ENCODE measurements at regions not wholly inside any gene's neighbourhood (a gene's known extent, or its start where the extent isn't known, plus 50 kb on each side); places are given as distances from the start of the nearest gene placed in this dataset.
"Not testable (repeated sequence)": the region's sequence is repeated elsewhere in the genome, so short reads cannot be mapped to it uniquely, and the experiment has no call there.

DNA sequence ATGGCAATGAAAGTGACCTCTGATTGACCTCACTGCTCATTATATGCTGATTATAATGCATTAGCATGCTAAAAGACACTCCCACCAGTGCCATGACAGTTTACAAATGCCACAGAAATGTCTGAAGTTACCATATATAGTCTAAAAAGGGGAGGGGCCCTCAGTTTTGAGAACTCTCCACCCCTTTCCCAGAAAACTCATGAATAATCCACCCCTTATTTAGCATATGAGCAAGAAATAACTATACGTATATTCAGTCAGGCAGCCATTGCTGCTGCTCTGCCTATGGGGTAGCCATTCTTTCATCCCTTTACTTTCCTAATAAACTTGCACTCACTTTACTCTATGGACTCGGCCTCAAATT is 163.1 kb downstream of the ESM1 start:
- no peak for DNase-seq (ENCODE audit: low read depth in 2 of 2, low spot score in 1 of 2)

DNA sequence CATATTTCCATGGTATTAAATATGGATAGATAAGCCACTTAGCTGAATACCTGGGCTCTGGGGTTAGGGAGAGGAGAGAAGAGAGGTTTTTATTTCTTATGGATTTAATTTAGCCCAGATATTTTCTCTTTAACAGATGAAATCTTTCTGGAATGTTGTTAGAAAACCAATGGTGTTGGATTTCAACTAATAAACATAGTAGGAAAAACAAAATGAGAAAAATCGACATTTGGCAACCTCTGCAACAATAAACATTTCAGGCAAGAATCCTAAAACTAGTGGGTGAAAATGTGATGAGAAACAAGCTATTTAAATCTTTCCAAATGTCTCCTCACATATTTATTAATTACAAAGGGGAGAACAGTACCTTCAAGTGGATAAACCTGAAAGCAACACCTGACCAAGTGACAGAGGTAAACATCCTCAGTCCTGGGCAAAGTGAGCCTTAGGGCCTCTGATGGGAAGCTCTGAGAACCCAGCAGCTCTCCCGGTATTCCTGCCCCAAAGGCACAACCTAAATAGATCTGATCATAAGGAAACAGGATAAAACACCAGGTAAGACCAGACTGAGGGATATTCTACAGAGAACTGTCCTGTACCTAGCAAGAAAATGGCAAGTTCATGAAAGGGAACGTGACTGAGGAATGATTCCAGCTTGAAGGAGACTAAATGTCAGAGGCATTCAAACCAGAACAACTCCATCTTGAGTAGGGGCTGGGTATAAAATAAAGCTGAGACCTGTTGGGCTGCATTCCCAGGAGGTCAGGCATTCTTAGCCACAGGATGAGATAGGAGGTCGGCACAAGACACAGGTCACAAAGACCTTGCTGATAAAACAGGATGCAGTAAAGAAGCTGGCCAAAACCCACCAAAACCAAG is 163.7 kb downstream of the ESM1 start:
- no peak for DNase-seq (ENCODE audit: low read depth in 2 of 2, low spot score in 1 of 2)

- no peak for DNase-seq (ENCODE audit: low read depth in 2 of 2, low spot score in 1 of 2)
Measured at GRCh38 chr5:54820346-54821134, 164.9 kb downstream of the ESM1 start.

DNA sequence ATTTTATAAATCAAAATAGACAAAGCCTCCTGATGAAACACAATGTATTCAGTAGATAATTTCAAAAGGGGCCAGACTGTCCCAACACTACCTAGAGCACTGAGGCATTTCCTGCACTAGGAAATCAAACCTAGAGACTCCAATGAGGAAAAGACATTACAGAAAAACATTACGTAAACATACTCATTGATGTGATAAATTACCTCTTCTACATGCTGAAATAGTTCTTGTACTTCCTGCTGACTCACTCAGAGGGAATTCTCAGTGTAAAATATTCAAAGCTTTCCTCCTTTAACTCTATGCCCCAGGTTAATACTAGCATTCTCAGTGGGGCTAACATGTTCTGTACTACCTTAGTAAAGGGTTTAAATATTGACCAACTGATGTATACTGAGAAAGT is 178.0 kb downstream of the ESM1 start:
- DNase-seq (ENCODE audit: low read depth in 2 of 2, low spot score in 1 of 2) = no peak

DNA sequence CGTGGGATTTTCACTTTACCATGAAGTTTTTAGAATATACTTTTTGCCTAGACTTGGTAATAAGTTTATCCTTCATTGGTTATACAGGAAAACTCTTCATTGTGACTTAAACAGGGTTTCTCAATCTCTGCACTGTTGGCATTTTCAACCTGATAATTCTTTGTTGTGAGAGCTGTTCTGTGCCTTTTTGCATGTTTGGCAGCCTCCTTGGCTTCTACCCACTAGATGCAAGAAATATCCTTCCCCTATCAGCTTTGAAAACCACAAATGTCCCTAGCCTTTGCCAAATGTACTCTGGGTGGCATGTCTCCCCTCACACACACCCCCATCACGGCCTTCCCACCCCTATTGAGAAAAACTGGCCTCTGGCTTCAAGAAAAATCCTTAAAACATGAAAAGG is 180.9 kb downstream of the ESM1 start:
- DNase-seq (ENCODE audit: low read depth in 2 of 2, low spot score in 1 of 2) = no peak

DNA sequence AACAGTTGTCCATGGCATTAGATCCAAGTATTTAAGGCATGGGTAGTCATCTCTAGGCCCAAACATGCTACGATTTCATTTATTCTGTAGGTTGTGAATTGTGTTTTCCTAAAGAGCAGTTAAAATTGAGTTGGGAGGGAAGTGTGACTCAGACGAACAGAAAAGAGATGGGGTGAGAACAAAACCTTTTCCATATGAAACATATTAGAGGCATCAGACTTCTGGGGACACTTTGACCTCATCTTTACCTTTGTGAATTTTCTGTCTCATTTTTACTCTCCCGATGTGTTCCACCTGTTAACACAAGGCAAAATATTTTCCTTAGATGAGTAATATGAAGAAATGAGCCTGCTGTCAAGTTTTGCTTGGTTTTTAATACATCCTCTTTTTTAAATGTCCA is 181.3 kb downstream of the ESM1 start:
- DNase-seq (ENCODE audit: low read depth in 2 of 2, low spot score in 1 of 2) = no peak

GRCh38 chr5:54803471-54804011 is 181.9 kb downstream of the ESM1 start:
- no peak for DNase-seq (ENCODE audit: low read depth in 2 of 2, low spot score in 1 of 2)

GRCh38 chr5:54799645-54800044 is 185.7 kb downstream of the ESM1 start:
- DNase-seq (ENCODE audit: low read depth in 2 of 2, low spot score in 1 of 2) = no peak

DNA sequence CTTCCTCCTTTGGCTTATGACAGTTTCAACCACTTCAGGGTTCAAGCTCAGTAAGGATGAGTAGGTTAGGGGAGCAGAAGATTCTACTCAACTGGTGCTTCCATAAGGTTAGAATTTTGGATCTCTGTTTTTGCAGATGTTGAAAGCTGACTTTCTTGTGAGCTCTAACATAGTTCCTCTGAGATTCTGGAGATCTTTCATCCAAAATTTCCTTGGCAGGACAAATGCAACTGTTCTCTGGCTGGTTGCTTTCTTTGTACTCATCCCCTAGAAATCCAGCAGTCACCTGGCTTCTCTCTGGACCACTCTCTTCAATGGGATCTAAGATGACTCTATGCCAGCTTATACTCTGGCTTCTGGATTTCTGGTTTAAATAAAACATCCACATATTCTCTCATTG is 189.6 kb downstream of the ESM1 start:
- DNase-seq (ENCODE audit: low read depth in 2 of 2, low spot score in 1 of 2) = no peak

DNA sequence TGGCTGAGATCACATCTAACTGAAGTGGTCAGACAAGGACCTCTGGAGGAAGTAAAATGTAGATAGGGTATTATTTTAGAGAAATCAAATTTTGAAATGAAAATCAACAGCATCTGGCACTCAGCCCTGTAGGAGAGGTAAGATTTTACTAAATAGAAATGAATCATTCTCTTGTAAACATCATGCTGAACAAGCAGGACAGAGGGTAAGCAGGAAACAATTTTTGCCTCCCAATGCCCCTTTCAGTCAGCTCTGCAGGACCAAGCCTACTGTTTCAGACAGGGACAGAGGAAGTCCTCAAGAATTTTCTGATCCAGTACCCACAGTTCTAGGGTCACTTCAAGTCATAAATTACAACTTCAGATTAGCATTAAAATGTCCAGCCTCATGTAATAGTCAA is 190.1 kb downstream of the ESM1 start:
- DNase-seq (ENCODE audit: low read depth in 2 of 2, low spot score in 1 of 2) = no peak

GRCh38 chr5:54794135-54794975 is 191.0 kb downstream of the ESM1 start:
- DNase-seq (ENCODE audit: low read depth in 2 of 2, low spot score in 1 of 2) = no peak

DNA sequence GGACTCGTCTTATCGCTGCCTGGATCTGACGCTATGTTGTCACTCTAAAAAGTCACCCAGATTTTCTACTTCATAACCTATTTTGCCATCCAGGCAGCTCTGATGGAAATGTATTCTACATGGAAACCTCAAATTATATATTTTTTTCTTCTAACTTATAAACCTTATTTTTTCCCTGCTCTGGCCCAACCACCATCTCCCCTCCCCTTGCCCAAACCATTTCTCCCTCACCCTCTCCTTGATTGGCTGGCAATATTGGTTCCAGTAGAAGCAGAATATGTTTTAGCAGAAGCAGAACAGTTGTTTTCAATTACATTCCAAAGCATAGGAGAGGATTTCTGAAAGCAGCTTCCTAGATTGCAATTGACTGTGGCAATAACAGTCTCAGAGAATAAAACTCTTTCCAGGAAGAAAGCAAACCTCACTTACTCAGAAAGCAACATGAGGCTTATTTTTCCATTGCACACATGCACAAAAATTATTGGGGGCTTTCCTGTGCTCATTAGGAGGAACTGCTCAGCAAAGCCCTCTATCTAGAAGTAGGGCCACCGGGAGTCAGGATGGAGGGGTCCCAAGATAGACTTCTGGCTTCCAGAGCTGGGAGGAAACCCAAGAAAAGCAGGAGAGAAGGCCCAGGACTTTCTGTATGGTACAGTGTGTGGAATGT is 191.8 kb downstream of the ESM1 start:
- no peak for DNase-seq (ENCODE audit: low read depth in 2 of 2, low spot score in 1 of 2)

DNA sequence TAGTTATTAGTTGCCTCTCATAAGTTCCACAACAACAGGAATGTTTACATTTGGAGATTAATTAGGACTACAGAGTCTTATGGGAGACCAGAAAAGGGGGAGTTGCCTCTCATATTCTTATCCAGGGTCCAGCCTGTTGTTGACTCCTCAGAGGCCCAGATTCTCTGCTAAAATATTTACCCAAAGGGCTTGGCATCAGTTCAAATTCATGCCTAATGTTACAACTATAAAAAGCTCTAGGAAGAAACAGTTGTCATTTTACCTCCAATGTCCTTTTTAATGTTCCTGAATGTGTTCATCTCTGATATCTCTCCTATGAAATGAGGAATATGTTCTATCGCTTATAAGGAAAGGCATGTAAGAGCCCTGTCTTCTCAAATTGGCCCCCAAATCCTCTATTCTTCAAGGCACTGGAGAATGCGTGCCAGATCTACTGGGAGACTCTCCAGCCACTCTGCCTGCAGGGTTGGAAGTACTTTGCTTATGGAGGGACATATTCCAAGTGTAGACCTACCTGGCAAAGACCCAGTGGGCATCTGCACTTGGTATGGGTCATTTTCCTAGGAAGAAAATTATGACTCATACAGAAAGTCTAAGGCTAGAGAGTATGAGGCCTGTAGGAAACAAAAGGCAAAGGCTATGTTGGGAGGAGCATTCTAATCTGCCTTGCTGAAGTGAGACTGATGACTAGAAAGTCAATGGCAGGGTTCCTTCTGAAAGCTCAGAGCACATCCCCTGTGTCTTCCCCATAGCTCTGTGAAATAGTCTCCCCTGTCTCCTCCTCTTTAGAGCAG is 192.6 kb downstream of the ESM1 start:
- no peak for DNase-seq (ENCODE audit: low read depth in 2 of 2, low spot score in 1 of 2)

DNA sequence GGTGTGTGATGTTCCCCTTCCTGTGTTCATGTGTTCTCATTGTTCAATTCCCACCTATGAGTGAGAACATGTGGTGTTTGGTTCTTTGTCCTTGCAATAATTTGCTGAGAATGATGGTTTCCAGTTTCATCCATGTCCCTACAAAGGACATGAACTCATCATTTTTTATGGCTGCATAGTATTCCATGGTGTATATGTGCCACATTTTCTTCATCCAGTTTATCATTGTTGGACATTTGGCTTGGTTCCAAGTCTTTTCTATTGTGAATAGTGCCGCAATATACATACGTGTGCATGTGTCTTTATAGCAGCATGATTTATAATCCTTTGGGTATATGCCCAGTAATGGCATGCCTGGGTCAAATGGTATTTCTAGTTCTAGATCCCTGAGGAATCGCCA is 197.5 kb downstream of the ESM1 start:
- DNase-seq (ENCODE audit: low read depth in 2 of 2, low spot score in 1 of 2) = not testable (repeated sequence)

GRCh38 chr5:54785729-54786591 is 199.4 kb downstream of the ESM1 start:
- DNase-seq (ENCODE audit: low read depth in 2 of 2, low spot score in 1 of 2) = no peak

DNA sequence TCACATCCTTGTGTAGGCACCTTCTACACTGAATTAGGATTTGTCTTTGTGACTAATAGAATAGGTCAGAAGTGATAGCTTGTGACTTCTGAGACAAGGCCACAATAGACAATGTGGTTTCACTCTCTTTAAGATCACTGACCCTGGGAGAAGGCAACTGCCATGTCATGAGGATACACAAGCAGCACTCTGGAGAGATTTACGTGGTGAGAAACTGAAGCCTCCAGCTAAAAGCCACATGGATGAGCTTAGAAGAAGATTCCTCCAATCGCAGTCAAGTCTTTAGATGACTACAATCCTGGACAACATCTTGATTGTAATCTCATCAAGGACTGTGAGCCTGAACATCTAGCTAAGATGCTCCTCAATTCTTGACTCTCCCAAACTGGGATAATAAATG is 206.6 kb downstream of the ESM1 start:
- no peak for DNase-seq (ENCODE audit: low read depth in 2 of 2, low spot score in 1 of 2)

GRCh38 chr5:54775645-54776044 is 209.7 kb downstream of the ESM1 start:
- DNase-seq (ENCODE audit: low read depth in 2 of 2, low spot score in 1 of 2) = no peak

DNA sequence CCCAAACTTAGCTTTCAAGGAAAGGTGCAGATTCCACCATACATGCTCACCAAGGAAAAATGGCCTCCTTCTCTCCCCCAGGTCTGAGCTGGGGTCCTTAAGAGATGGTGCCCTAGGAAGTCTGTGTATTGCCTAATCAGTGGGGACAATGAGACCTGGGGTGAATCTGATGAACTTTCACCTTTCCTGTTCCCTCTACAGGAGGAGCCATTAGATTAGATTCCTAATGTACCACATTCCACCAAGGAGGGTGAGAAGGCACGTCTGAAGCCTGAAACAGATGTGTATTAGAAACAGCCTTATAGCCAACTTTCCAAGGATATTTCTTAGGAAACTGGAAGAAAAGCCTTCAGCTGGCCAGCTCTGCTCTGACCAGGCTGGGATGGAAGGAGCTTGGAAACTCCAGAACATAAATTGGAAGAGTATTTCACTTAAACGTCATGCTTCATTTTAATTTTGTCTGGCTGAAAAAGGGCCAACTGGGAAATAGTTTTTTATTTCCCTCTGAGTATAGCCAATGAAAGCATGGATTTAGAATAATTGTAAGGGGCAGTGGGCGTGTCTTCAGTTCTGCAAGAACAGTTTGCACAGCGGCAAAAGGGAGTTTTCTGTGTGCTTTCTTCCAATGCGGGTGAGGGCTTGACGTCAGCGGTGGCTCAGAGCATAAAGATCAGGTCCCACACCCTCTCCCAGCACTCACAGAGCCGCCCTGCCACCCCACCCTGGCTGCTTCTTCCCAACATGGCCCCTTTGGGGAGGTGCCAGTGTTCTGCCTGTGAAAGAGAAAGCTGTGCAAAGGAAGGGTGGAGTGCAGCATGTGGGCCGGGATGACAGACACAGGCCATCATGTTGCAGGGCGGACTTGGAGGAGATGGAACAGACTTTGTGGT is 210.9 kb downstream of the ESM1 start:
- no peak for DNase-seq (ENCODE audit: low read depth in 2 of 2, low spot score in 1 of 2)
